ENCODE measurements at regions not wholly inside any gene's neighbourhood (a gene's known extent, or its start where the extent isn't known, plus 50 kb on each side); places are given as distances from the start of the nearest gene placed in this dataset.

- Histone ChIP-seq H3K27me3 (ENCODE audit: control insufficient read depth in 1 of 2, insufficient read depth in 2 of 2, low read length in 2 of 2) (no peaks in the 10 kb centered on the region), H3K36me3 (ENCODE audit: control insufficient read depth in 2 of 2, insufficient read depth in 2 of 2, low read length in 1 of 2) (no peaks in the 10 kb centered on the region), H3K27ac (ENCODE audit: low read depth in 2 of 2, low read length in 1 of 2) (no peak overlapping the region), H3K4me1 (ENCODE audit: control insufficient read depth in 2 of 2, insufficient read depth in 2 of 2, low read length in 1 of 2) (no peaks in the 10 kb centered on the region), H3K4me3 (ENCODE audit: low read depth in 1 of 2, low read length in 2 of 2) (no peak overlapping the region), H3K9me3 (ENCODE audit: control insufficient read depth in 2 of 2, insufficient read depth in 1 of 2, low read depth in 1 of 2, low read length in 1 of 2) (no peaks in the 10 kb centered on the region)
- WGBS, 2 donors, result 72 to 88% methylated on average over 3 of the region's 3 CpGs
These were observed 445.0 kb downstream of the GXYLT1 start for GRCh38 chr12:41699658-41700057.

GRCh38 chr12:41697161-41697560 lies 447.5 kb downstream of the GXYLT1 start:
- H3K9me3 ChIP-seq (ENCODE audit: control insufficient read depth in 2 of 2, insufficient read depth in 1 of 2, low read depth in 1 of 2, low read length in 1 of 2), result no peaks in the 10 kb centered on the region
- no peak overlapping the region for H3K27ac ChIP-seq (ENCODE audit: low read depth in 2 of 2, low read length in 1 of 2)
- H3K27me3 ChIP-seq (ENCODE audit: control insufficient read depth in 1 of 2, insufficient read depth in 2 of 2, low read length in 2 of 2), result no peaks in the 10 kb centered on the region
- H3K4me3 ChIP-seq (ENCODE audit: low read depth in 1 of 2, low read length in 2 of 2), result no peak overlapping the region
- H3K4me1 ChIP-seq (ENCODE audit: control insufficient read depth in 2 of 2, insufficient read depth in 2 of 2, low read length in 1 of 2), result no peaks in the 10 kb centered on the region
- H3K36me3 ChIP-seq (ENCODE audit: control insufficient read depth in 2 of 2, insufficient read depth in 2 of 2, low read length in 1 of 2), result no peaks in the 10 kb centered on the region
- WGBS, 2 donors, result 56 to 62% methylated on average over 2 of the region's 2 CpGs

GRCh38 chr12:41684997-41685396 lies 459.7 kb downstream of the GXYLT1 start:
- Histone ChIP-seq H3K9me3 (ENCODE audit: control insufficient read depth in 2 of 2, insufficient read depth in 1 of 2, low read depth in 1 of 2, low read length in 1 of 2) (no peaks in the 10 kb centered on the region), H3K27me3 (ENCODE audit: control insufficient read depth in 1 of 2, insufficient read depth in 2 of 2, low read length in 2 of 2) (no peaks in the 10 kb centered on the region), H3K27ac (ENCODE audit: low read depth in 2 of 2, low read length in 1 of 2) (no peak overlapping the region), H3K36me3 (ENCODE audit: control insufficient read depth in 2 of 2, insufficient read depth in 2 of 2, low read length in 1 of 2) (no peaks in the 10 kb centered on the region), H3K4me1 (ENCODE audit: control insufficient read depth in 2 of 2, insufficient read depth in 2 of 2, low read length in 1 of 2) (no peaks in the 10 kb centered on the region), H3K4me3 (ENCODE audit: low read depth in 1 of 2, low read length in 2 of 2) (no peak overlapping the region)

- Histone ChIP-seq H3K4me1 (ENCODE audit: control insufficient read depth in 2 of 2, insufficient read depth in 2 of 2, low read length in 1 of 2) (no peaks in the 10 kb centered on the region), H3K4me3 (ENCODE audit: low read depth in 1 of 2, low read length in 2 of 2) (no peak overlapping the region), H3K36me3 (ENCODE audit: control insufficient read depth in 2 of 2, insufficient read depth in 2 of 2, low read length in 1 of 2) (no peaks in the 10 kb centered on the region), H3K27ac (ENCODE audit: low read depth in 2 of 2, low read length in 1 of 2) (no peak overlapping the region), H3K9me3 (ENCODE audit: control insufficient read depth in 2 of 2, insufficient read depth in 1 of 2, low read depth in 1 of 2, low read length in 1 of 2) (no peaks in the 10 kb centered on the region), H3K27me3 (ENCODE audit: control insufficient read depth in 1 of 2, insufficient read depth in 2 of 2, low read length in 2 of 2) (no peaks in the 10 kb centered on the region)
- WGBS, 2 donors, result 21 to 34% methylated on average over 4 of the region's 4 CpGs
These were observed 461.0 kb downstream of the GXYLT1 start for GRCh38 chr12:41683513-41684240.

GRCh38 chr12:41683023-41683422 lies 461.7 kb downstream of the GXYLT1 start:
- Histone ChIP-seq H3K4me1 (ENCODE audit: control insufficient read depth in 2 of 2, insufficient read depth in 2 of 2, low read length in 1 of 2) (no peaks in the 10 kb centered on the region), H3K27me3 (ENCODE audit: control insufficient read depth in 1 of 2, insufficient read depth in 2 of 2, low read length in 2 of 2) (no peaks in the 10 kb centered on the region), H3K27ac (ENCODE audit: low read depth in 2 of 2, low read length in 1 of 2) (no peak overlapping the region), H3K4me3 (ENCODE audit: low read depth in 1 of 2, low read length in 2 of 2) (no peak overlapping the region), H3K9me3 (ENCODE audit: control insufficient read depth in 2 of 2, insufficient read depth in 1 of 2, low read depth in 1 of 2, low read length in 1 of 2) (no peaks in the 10 kb centered on the region), H3K36me3 (ENCODE audit: control insufficient read depth in 2 of 2, insufficient read depth in 2 of 2, low read length in 1 of 2) (no peaks in the 10 kb centered on the region)
- WGBS, 2 donors, result 89 to 98% methylated on average over 2 of the region's 2 CpGs

- Histone ChIP-seq H3K36me3 (ENCODE audit: control insufficient read depth in 2 of 2, insufficient read depth in 2 of 2, low read length in 1 of 2) (no peaks in the 10 kb centered on the region), H3K9me3 (ENCODE audit: control insufficient read depth in 2 of 2, insufficient read depth in 1 of 2, low read depth in 1 of 2, low read length in 1 of 2) (no peaks in the 10 kb centered on the region), H3K4me3 (ENCODE audit: low read depth in 1 of 2, low read length in 2 of 2) (no peak overlapping the region), H3K4me1 (ENCODE audit: control insufficient read depth in 2 of 2, insufficient read depth in 2 of 2, low read length in 1 of 2) (no peaks in the 10 kb centered on the region), H3K27ac (ENCODE audit: low read depth in 2 of 2, low read length in 1 of 2) (no peak overlapping the region), H3K27me3 (ENCODE audit: control insufficient read depth in 1 of 2, insufficient read depth in 2 of 2, low read length in 2 of 2) (no peaks in the 10 kb centered on the region)
- 57 to 63% methylated on average over 3 of the region's 3 CpGs for WGBS, 2 donors
These were observed 462.8 kb downstream of the GXYLT1 start for GRCh38 chr12:41681898-41682297.

GRCh38 chr12:41680155-41680554 lies 464.5 kb downstream of the GXYLT1 start:
- H3K9me3 ChIP-seq (ENCODE audit: control insufficient read depth in 2 of 2, insufficient read depth in 1 of 2, low read depth in 1 of 2, low read length in 1 of 2), result no peaks in the 10 kb centered on the region
- H3K36me3 ChIP-seq (ENCODE audit: control insufficient read depth in 2 of 2, insufficient read depth in 2 of 2, low read length in 1 of 2), result no peaks in the 10 kb centered on the region
- H3K27ac ChIP-seq (ENCODE audit: low read depth in 2 of 2, low read length in 1 of 2), result no peak overlapping the region
- no peak overlapping the region for H3K4me3 ChIP-seq (ENCODE audit: low read depth in 1 of 2, low read length in 2 of 2)
- no peaks in the 10 kb centered on the region for H3K27me3 ChIP-seq (ENCODE audit: control insufficient read depth in 1 of 2, insufficient read depth in 2 of 2, low read length in 2 of 2)
- WGBS, 2 donors, result 81 to 90% methylated on average over 1 of the region's 1 CpG
- no peaks in the 10 kb centered on the region for H3K4me1 ChIP-seq (ENCODE audit: control insufficient read depth in 2 of 2, insufficient read depth in 2 of 2, low read length in 1 of 2)

GRCh38 chr12:41663598-41664265 lies 475.6 kb downstream of the PDZRN4 start:
- H3K4me1 ChIP-seq (ENCODE audit: control insufficient read depth in 2 of 2, insufficient read depth in 2 of 2, low read length in 1 of 2), result no peaks in the 10 kb centered on the region
- no peaks in the 10 kb centered on the region for H3K36me3 ChIP-seq (ENCODE audit: control insufficient read depth in 2 of 2, insufficient read depth in 2 of 2, low read length in 1 of 2)
- WGBS, 2 donors, result 25 to 28% methylated on average over 4 of the region's 4 CpGs
- no peaks in the 10 kb centered on the region for H3K27me3 ChIP-seq (ENCODE audit: control insufficient read depth in 1 of 2, insufficient read depth in 2 of 2, low read length in 2 of 2)
- H3K27ac ChIP-seq (ENCODE audit: low read depth in 2 of 2, low read length in 1 of 2), result no peak overlapping the region
- H3K9me3 ChIP-seq (ENCODE audit: control insufficient read depth in 2 of 2, insufficient read depth in 1 of 2, low read depth in 1 of 2, low read length in 1 of 2), result no peaks in the 10 kb centered on the region
- H3K4me3 ChIP-seq (ENCODE audit: low read depth in 1 of 2, low read length in 2 of 2), result no peak overlapping the region

- H3K27ac ChIP-seq (ENCODE audit: low read depth in 2 of 2, low read length in 1 of 2), result no peak overlapping the region
- no peaks in the 10 kb centered on the region for H3K36me3 ChIP-seq (ENCODE audit: control insufficient read depth in 2 of 2, insufficient read depth in 2 of 2, low read length in 1 of 2)
- H3K27me3 ChIP-seq (ENCODE audit: control insufficient read depth in 1 of 2, insufficient read depth in 2 of 2, low read length in 2 of 2), result no peaks in the 10 kb centered on the region
- H3K4me3 ChIP-seq (ENCODE audit: low read depth in 1 of 2, low read length in 2 of 2), result no peak overlapping the region
- no peaks in the 10 kb centered on the region for H3K9me3 ChIP-seq (ENCODE audit: control insufficient read depth in 2 of 2, insufficient read depth in 1 of 2, low read depth in 1 of 2, low read length in 1 of 2)
- no peaks in the 10 kb centered on the region for H3K4me1 ChIP-seq (ENCODE audit: control insufficient read depth in 2 of 2, insufficient read depth in 2 of 2, low read length in 1 of 2)
- 72 to 76% methylated on average over 4 of the region's 4 CpGs for WGBS, 2 donors
These were observed 473.1 kb downstream of the PDZRN4 start for GRCh38 chr12:41661141-41661765.

Data from esophagus (tissue), 2 donors.